ENCODE measurements at regions not wholly inside any gene's neighbourhood (a gene's known extent, or its start where the extent isn't known, plus 50 kb on each side); places are given as distances from the start of the nearest gene placed in this dataset.

GRCh38 chr5:89190515-89191265, 307.7 kb upstream of the MEF2C start:
- TF ChIP-seq CTCF (IDR thresholded peaks at IDR 0.05; ENCODE audit: low read depth, low read length) = no peak
- DNase-seq (ENCODE audit: low read depth in 2 of 2) = no peak

GRCh38 chr5:89187883-89188465, 305.0 kb upstream of the MEF2C start:
- TF ChIP-seq CTCF (IDR thresholded peaks at IDR 0.05; ENCODE audit: low read depth, low read length) = no peak
- no peak for DNase-seq (ENCODE audit: low read depth in 2 of 2)

More at GRCh38 chr5:89190515-89191265, 307.7 kb upstream of the MEF2C start:
- no peak overlapping the region for H3K4me3 ChIP-seq (replicated peaks in 1 of 2; ENCODE audit: low read depth in 2 of 2, low read length in 2 of 2)

GRCh38 chr5:89187268-89187667, 304.3 kb upstream of the MEF2C start:
- no peak overlapping the region for H3K4me3 ChIP-seq (replicated peaks in 1 of 2; ENCODE audit: low read depth in 2 of 2, low read length in 2 of 2)
- no peak for DNase-seq (ENCODE audit: low read depth in 2 of 2)
- no peak for TF ChIP-seq CTCF (IDR thresholded peaks at IDR 0.05; ENCODE audit: low read depth, low read length)

More at GRCh38 chr5:89187883-89188465, 305.0 kb upstream of the MEF2C start:
- H3K4me3 ChIP-seq (replicated peaks in 1 of 2; ENCODE audit: low read depth in 2 of 2, low read length in 2 of 2) = no peak overlapping the region

- no peak for DNase-seq (ENCODE audit: low read depth in 2 of 2)
- no peak for TF ChIP-seq CTCF (IDR thresholded peaks at IDR 0.05; ENCODE audit: low read depth, low read length)
- H3K4me3 ChIP-seq (replicated peaks in 1 of 2; ENCODE audit: low read depth in 2 of 2, low read length in 2 of 2) = no peak overlapping the region
Observed at GRCh38 chr5:89181546-89181945, 298.6 kb upstream of the MEF2C start.

GRCh38 chr5:89179731-89180130, 296.7 kb upstream of the MEF2C start:
- DNase-seq (ENCODE audit: low read depth in 2 of 2) = no peak

GRCh38 chr5:89178541-89178940, 295.6 kb upstream of the MEF2C start:
- DNase-seq (ENCODE audit: low read depth in 2 of 2) = no peak
- no peak overlapping the region for H3K4me3 ChIP-seq (replicated peaks in 1 of 2; ENCODE audit: low read depth in 2 of 2, low read length in 2 of 2)
- no peak for TF ChIP-seq CTCF (IDR thresholded peaks at IDR 0.05; ENCODE audit: low read depth, low read length)

More at GRCh38 chr5:89179731-89180130, 296.7 kb upstream of the MEF2C start:
- no peak overlapping the region for H3K4me3 ChIP-seq (replicated peaks in 1 of 2; ENCODE audit: low read depth in 2 of 2, low read length in 2 of 2)
- no peak for TF ChIP-seq CTCF (IDR thresholded peaks at IDR 0.05; ENCODE audit: low read depth, low read length)

Data from cardiac fibroblast (primary cell).